Liver (tissue), 8 donors: ENCODE measurements at regions not wholly inside any gene's neighbourhood (a gene's known extent, or its start where the extent isn't known, plus 50 kb on each side); places are given as distances from the start of the nearest gene placed in this dataset.

ENCODE experiments used
- DNase-seq: peaks from one replicate; pipeline ENCODE4 v3.0.0-alpha.2; 2017; ENCODE audit warnings: low spot score
- H3K27ac ChIP-seq, 2 donors: one replicate each; pipeline ENCODE4 v1.7.0; 2013; ENCODE audit warnings: inconsistent platforms in 2 of 2, low read length in 2 of 2, control low read depth in 1 of 2, low read depth in 1 of 2, mild to moderate bottlenecking in 1 of 2
- H3K27me3 ChIP-seq, 4 donors: one replicate each; pipeline versions ENCODE4 v1.6.1 to v1.7.0; 2013; ENCODE audit warnings: low read length in 3 of 4, inconsistent platforms in 1 of 4, mild to moderate bottlenecking in 1 of 4, moderate library complexity in 1 of 4; ENCODE audit not compliant: control insufficient read depth in 4 of 4, insufficient read depth in 4 of 4
- H3K36me3 ChIP-seq, 4 donors: one replicate each; pipeline versions ENCODE4 v1.6.1 to v1.7.0; 2013; ENCODE audit warnings: low read length in 3 of 4, mild to moderate bottlenecking in 3 of 4, low read depth in 1 of 4, moderate library complexity in 1 of 4; ENCODE audit not compliant: control insufficient read depth in 4 of 4, insufficient read depth in 3 of 4
- H3K4me1 ChIP-seq, 4 donors: one replicate each; pipeline versions ENCODE4 v1.6.1 to v1.7.0; 2013; ENCODE audit warnings: low read length in 3 of 4, mild to moderate bottlenecking in 3 of 4, moderate library complexity in 1 of 4; ENCODE audit not compliant: control insufficient read depth in 4 of 4, insufficient read depth in 4 of 4
- H3K4me3 ChIP-seq, 3 donors: one replicate each; pipeline versions ENCODE4 v1.6.1 to v1.7.0; 2013; ENCODE audit warnings: low read length in 3 of 3, control low read depth in 1 of 3, low read depth in 1 of 3, mild to moderate bottlenecking in 1 of 3
- H3K9ac ChIP-seq, 2 donors: one replicate each; pipeline ENCODE4 v1.7.0; 2013; ENCODE audit warnings: low read length in 2 of 2, mild to moderate bottlenecking in 2 of 2, moderate library complexity in 2 of 2, control low read depth in 1 of 2, low read depth in 1 of 2
- H3K9me3 ChIP-seq, 4 donors: one replicate each; pipeline versions ENCODE4 v1.6.1 to v1.7.0; 2013; ENCODE audit warnings: low read length in 3 of 4; ENCODE audit not compliant: control insufficient read depth in 4 of 4
- ATF3 ChIP-seq: IDR thresholded peaks from 2 replicates; pipeline ENCODE4 v1.6.1; 2016; ENCODE audit warnings: antibody characterized with exemption
- CTCF ChIP-seq: fragments of 150-350 bp; IDR thresholded peaks from 2 replicates; pipeline ENCODE4 v1.5.1; 2017; ENCODE audit warnings: improper control_type of control experiment, low read depth, low read length; ENCODE audit not compliant: missing input control
- EGR1 ChIP-seq, 2 donors: IDR thresholded peaks; 2 replicates each; pipeline ENCODE4 v1.6.1; 2016 to 2018; ENCODE audit warnings: antibody characterized with exemption in 2 of 2, low read depth in 2 of 2
- FOXA1 ChIP-seq: IDR thresholded peaks from 2 replicates; pipeline ENCODE4 v1.6.1; 2016; ENCODE audit warnings: antibody characterized with exemption
- FOXA2 ChIP-seq: IDR thresholded peaks from 2 replicates; pipeline ENCODE4 v1.6.1; 2016; ENCODE audit warnings: antibody characterized with exemption
- GABPA ChIP-seq, 2 donors: IDR thresholded peaks in 1 of 2; conservative IDR thresholded peaks in 1 of 2; 2 replicates each; pipeline ENCODE4 v1.6.1; 2016; ENCODE audit warnings: antibody characterized with exemption in 2 of 2, mild to moderate bottlenecking in 1 of 2, moderate library complexity in 1 of 2
- HNF4A ChIP-seq, 2 donors: conservative IDR thresholded peaks; 2 replicates each; pipeline ENCODE4 v1.6.1; 2016; ENCODE audit warnings: antibody characterized with exemption in 2 of 2, mild to moderate bottlenecking in 2 of 2
- HNF4G ChIP-seq: IDR thresholded peaks from 2 replicates; pipeline ENCODE4 v1.6.1; 2016; ENCODE audit warnings: antibody characterized with exemption
- JUND ChIP-seq, 2 donors: IDR thresholded peaks; 2 replicates each; pipeline ENCODE4 v1.6.1; 2016; ENCODE audit warnings: antibody characterized with exemption in 2 of 2
- MAX ChIP-seq: IDR thresholded peaks from 2 replicates; pipeline ENCODE4 v1.6.1; 2016; ENCODE audit warnings: antibody characterized with exemption
- NR2F2 ChIP-seq: IDR thresholded peaks from 2 replicates; pipeline ENCODE4 v1.6.1; 2016; ENCODE audit warnings: antibody characterized with exemption
- RAD21 ChIP-seq, 2 donors: IDR thresholded peaks; 2 replicates each; pipeline ENCODE4 v1.6.1; 2016; ENCODE audit warnings: antibody characterized with exemption in 2 of 2, mild to moderate bottlenecking in 2 of 2
- REST ChIP-seq: IDR thresholded peaks from 2 replicates; pipeline ENCODE4 v1.6.1; 2016; ENCODE audit warnings: antibody characterized with exemption, mild to moderate bottlenecking
- RXRA ChIP-seq, 2 donors: IDR thresholded peaks; 2 replicates each; pipeline ENCODE4 v1.6.1; 2017 to 2018; ENCODE audit warnings: antibody characterized with exemption in 2 of 2, mild to moderate bottlenecking in 1 of 2
- SP1 ChIP-seq: IDR thresholded peaks from 2 replicates; pipeline ENCODE4 v1.6.1; 2018; ENCODE audit warnings: antibody characterized with exemption, mild to moderate bottlenecking
- TAF1 ChIP-seq: conservative IDR thresholded peaks from 2 replicates; pipeline ENCODE4 v1.6.1; 2016; ENCODE audit warnings: antibody characterized with exemption, mild to moderate bottlenecking
- YY1 ChIP-seq: IDR thresholded peaks from 2 replicates; pipeline ENCODE4 v1.6.1; 2016; ENCODE audit warnings: antibody characterized with exemption, mild to moderate bottlenecking
- ZBTB33 ChIP-seq: IDR thresholded peaks from 2 replicates; pipeline ENCODE4 v1.6.1; 2016; ENCODE audit warnings: antibody characterized with exemption
- WGBS: extraction: QIAGEN DNeasy Blood & Tissue Kit; methylation state at CpG from one replicate; pipeline ENCODE4 v1.1.7; 2013; 5-methylcytosine and 5-hydroxymethylcytosine counted together
- donor health status: healthy.
- donor health status: healthy.
- donor health status: healthy.
- donor health status: healthy.
- donor health status: healthy.

GRCh38 chr19:28667348-28667977 lies 545.5 kb downstream of the UQCRFS1 start:
- Histone ChIP-seq H3K4me1 (no peaks in the 10 kb centered on the region), H3K27me3 (no peaks in the 10 kb centered on the region), H3K9me3 (peaks cover 4 to 14% (median 9%) of the 10 kb centered on the region in 4 donors), H3K27ac (no peak overlapping the region), H3K36me3 (no peaks in the 10 kb centered on the region), H3K4me3 (no peak overlapping the region), H3K9ac (no peak overlapping the region)
- DNase-seq: no peak
- TF ChIP-seq NR2F2: no peak
- TF ChIP-seq YY1: no peak
- TF ChIP-seq FOXA2: no peak
- no peak for TF ChIP-seq SP1
- TF ChIP-seq MAX: no peak
- TF ChIP-seq HNF4G: no peak
- no peak for TF ChIP-seq EGR1 (IDR thresholded peaks at IDR 0.05; ENCODE audit: low read depth in 2 of 2)
- no peak for TF ChIP-seq JUND (IDR thresholded peaks at IDR 0.05)
- no peak for TF ChIP-seq FOXA1
- TF ChIP-seq RAD21 (IDR thresholded peaks at IDR 0.05): no peak
- no peak for TF ChIP-seq ZBTB33
- no peak for TF ChIP-seq ATF3
- no peak for TF ChIP-seq CTCF
- TF ChIP-seq RXRA (IDR thresholded peaks at IDR 0.05): no peak
- no peak for TF ChIP-seq HNF4A (conservative IDR thresholded peaks at IDR 0.05)
- TF ChIP-seq GABPA (IDR thresholded peaks at IDR 0.05 in 1 of 2, conservative IDR thresholded peaks at IDR 0.05 in 1 of 2): no peak
- no peak for TF ChIP-seq TAF1
- TF ChIP-seq REST: no peak
- 80% methylated on average over 7 of the region's 7 CpGs for WGBS
